GM23338 (cell line): ENCODE measurements at regions not wholly inside any gene's neighbourhood (a gene's known extent, or its start where the extent isn't known, plus 50 kb on each side); places are given as distances from the start of the nearest gene placed in this dataset.

Source experiments
- EZH2 ChIP-seq: fragments of 200-600 bp; sonication (generic); IDR thresholded peaks from one replicate; pipeline ENCODE4 v1.8.0; 2017; ENCODE audit warnings: antibody characterized with exemption, mild to moderate bottlenecking, low read depth; ENCODE audit not compliant: unreplicated experiment
- TF ChIP-seq, protein P1 (sequence below), 2 experiments: fragments of 200-600 bp in 1 of 2; sonication (generic) in 1 of 2; conservative IDR thresholded peaks; 2 replicates each; pipeline versions ENCODE4 v1.5.1 to v1.6.1; 2016 to 2017; ENCODE audit warnings: antibody characterized with exemption in 2 of 2, low read depth in 2 of 2, mild to moderate bottlenecking in 2 of 2, moderate library complexity in 1 of 2

- TF ChIP-seq, protein P1, sequence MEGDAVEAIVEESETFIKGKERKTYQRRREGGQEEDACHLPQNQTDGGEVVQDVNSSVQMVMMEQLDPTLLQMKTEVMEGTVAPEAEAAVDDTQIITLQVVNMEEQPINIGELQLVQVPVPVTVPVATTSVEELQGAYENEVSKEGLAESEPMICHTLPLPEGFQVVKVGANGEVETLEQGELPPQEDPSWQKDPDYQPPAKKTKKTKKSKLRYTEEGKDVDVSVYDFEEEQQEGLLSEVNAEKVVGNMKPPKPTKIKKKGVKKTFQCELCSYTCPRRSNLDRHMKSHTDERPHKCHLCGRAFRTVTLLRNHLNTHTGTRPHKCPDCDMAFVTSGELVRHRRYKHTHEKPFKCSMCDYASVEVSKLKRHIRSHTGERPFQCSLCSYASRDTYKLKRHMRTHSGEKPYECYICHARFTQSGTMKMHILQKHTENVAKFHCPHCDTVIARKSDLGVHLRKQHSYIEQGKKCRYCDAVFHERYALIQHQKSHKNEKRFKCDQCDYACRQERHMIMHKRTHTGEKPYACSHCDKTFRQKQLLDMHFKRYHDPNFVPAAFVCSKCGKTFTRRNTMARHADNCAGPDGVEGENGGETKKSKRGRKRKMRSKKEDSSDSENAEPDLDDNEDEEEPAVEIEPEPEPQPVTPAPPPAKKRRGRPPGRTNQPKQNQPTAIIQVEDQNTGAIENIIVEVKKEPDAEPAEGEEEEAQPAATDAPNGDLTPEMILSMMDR (conservative IDR thresholded peaks at IDR 0.05; ENCODE audit: low read depth in 2 of 2): no peak
- no peak for TF ChIP-seq EZH2
These were observed 737.6 kb upstream of the TMEFF2 start for GRCh38 chr2:192932376-192932775.
